KMS-11 (cell line): ENCODE measurements at regions not wholly inside any gene's neighbourhood (a gene's known extent, or its start where the extent isn't known, plus 50 kb on each side); places are given as distances from the start of the nearest gene placed in this dataset.

Source experiments
- H2AFZ ChIP-seq: fragments of 200-600 bp; sonication (generic); 2 replicates; pipeline ENCODE4 v1.6.1; 2016; ENCODE audit warnings: antibody characterized with exemption, mixed run types, low read depth
- H3K27ac ChIP-seq: fragments of 200-600 bp; sonication (generic); 2 replicates; pipeline ENCODE4 v1.6.1; 2016; ENCODE audit warnings: mild to moderate bottlenecking, mixed run types
- H3K27me3 ChIP-seq: fragments of 200-600 bp; sonication (generic); 2 replicates; pipeline ENCODE4 v1.6.1; 2017; ENCODE audit warnings: mild to moderate bottlenecking, low read depth, mixed run types, moderate library complexity; ENCODE audit not compliant: insufficient read depth
- H3K36me3 ChIP-seq: fragments of 200-600 bp; sonication (generic); 2 replicates; pipeline ENCODE4 v1.6.1; 2017; ENCODE audit warnings: mild to moderate bottlenecking, mixed run types; ENCODE audit not compliant: insufficient read depth
- H3K4me1 ChIP-seq: fragments of 200-600 bp; sonication (generic); 2 replicates; pipeline ENCODE4 v1.6.1; 2016; ENCODE audit warnings: mild to moderate bottlenecking, low read depth, mixed run types; ENCODE audit not compliant: poor library complexity, severe bottlenecking
- H3K4me2 ChIP-seq: fragments of 200-600 bp; sonication (generic); 2 replicates; pipeline ENCODE4 v1.7.0; 2016; ENCODE audit warnings: mild to moderate bottlenecking, mixed run types
- H3K4me3 ChIP-seq: fragments of 200-600 bp; sonication (generic); IDR thresholded peaks from 2 replicates; pipeline ENCODE4 v1.6.1; 2017; ENCODE audit warnings: low read depth, low read length, mixed read lengths; ENCODE audit not compliant: insufficient read depth
- H3K79me2 ChIP-seq: fragments of 200-600 bp; sonication (generic); 2 replicates; pipeline ENCODE4 v1.6.1; 2016; ENCODE audit warnings: low read depth, mixed run types; ENCODE audit not compliant: insufficient read depth
- H3K9ac ChIP-seq: fragments of 200-600 bp; sonication (generic); 2 replicates; pipeline ENCODE4 v1.6.1; 2016; ENCODE audit warnings: mild to moderate bottlenecking, mixed run types
- H4K20me1 ChIP-seq: fragments of 200-600 bp; sonication (generic); 2 replicates; pipeline ENCODE4 v1.6.1; 2016; ENCODE audit warnings: mild to moderate bottlenecking, mixed run types; ENCODE audit not compliant: insufficient read depth
- TF ChIP-seq, protein P1 (sequence below): fragments of 200-600 bp; sonication (generic); conservative IDR thresholded peaks from 2 replicates; pipeline ENCODE4 v1.6.1; 2017; ENCODE audit warnings: low read depth, mild to moderate bottlenecking, antibody characterized with exemption, low read length, moderate library complexity, mixed read lengths

DNA sequence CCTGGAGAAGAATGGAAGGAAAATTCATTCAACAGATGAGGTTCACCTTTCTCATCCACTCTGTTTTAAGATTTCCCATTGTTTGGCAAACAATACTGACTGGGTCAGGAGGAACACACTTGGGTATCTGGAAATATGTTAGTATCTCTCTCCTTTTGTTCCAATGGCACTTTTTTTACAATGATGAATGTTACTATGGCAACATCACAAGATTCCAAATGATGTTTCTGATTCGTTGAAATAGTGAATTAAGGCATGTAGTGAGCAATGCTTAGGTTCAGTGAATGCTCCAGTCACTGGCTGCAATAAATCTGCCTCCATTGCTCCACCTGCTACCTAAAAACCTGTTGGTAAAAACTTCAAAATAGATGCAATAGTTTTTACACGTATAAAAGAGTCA, 392.8 kb downstream of the DNAH5 start:
- Histone ChIP-seq H3K4me3 (no peak overlapping the region), H3K36me3 (no peaks in the 10 kb centered on the region), H3K4me1 (no peaks in the 10 kb centered on the region), H3K79me2 (no peaks in the 10 kb centered on the region), H2AFZ (no peak overlapping the region), H4K20me1 (no peaks in the 10 kb centered on the region), H3K27me3 (no peaks in the 10 kb centered on the region), H3K9ac (no peak overlapping the region), H3K4me2 (no peak overlapping the region), H3K27ac (no peak overlapping the region)
- TF ChIP-seq, protein P1, sequence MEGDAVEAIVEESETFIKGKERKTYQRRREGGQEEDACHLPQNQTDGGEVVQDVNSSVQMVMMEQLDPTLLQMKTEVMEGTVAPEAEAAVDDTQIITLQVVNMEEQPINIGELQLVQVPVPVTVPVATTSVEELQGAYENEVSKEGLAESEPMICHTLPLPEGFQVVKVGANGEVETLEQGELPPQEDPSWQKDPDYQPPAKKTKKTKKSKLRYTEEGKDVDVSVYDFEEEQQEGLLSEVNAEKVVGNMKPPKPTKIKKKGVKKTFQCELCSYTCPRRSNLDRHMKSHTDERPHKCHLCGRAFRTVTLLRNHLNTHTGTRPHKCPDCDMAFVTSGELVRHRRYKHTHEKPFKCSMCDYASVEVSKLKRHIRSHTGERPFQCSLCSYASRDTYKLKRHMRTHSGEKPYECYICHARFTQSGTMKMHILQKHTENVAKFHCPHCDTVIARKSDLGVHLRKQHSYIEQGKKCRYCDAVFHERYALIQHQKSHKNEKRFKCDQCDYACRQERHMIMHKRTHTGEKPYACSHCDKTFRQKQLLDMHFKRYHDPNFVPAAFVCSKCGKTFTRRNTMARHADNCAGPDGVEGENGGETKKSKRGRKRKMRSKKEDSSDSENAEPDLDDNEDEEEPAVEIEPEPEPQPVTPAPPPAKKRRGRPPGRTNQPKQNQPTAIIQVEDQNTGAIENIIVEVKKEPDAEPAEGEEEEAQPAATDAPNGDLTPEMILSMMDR: no peak

DNA sequence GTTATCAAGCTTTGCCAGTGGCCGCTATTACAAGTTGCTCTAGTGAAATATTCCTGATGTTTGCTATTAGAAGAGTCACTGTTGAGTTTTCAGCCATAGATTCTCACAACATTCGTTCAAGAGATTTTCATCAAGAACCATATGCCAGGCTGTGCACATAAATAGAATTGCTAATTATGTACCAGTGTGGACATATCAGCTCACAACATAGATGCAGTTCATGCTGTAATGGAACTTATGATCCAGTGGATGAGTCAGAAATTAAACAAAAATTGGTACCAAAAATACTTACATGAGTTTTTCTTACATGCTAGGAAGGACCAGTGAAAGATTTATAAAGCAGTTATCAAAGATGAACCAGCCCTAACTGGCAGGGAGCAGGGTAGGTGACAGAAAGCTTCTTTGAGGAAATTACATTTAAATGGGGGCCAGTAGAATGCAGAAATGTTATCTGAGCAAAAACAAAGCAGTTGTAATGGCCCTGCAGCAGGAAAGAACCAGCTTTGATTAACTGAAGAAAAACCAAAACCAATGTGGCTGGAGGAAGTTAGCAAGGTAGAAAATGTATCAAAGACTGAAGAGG, 404.2 kb downstream of the DNAH5 start:
- TF ChIP-seq, protein P1: no peak

DNA sequence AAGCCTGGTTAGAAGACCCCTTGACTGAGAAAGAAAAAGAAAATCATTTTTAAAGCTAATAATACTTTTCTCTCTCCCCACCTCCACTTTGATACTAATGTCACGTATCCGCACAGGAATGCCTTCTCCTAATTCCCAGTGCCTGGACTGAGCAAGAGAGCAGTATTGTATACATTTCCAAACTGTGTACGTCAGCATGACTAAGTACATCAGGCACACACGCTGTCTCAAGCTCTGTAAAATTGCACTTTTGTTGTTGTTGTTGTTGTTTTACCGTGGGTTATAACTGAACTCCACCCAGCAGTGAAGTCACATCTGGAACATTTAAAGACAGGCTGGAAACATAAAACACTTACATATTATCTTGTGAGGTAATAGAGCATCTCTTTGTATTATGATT, 407.6 kb downstream of the DNAH5 start:
- Histone ChIP-seq H2AFZ (no peak overlapping the region), H3K27ac (no peak overlapping the region), H3K27me3 (no peaks in the 10 kb centered on the region), H3K9ac (no peak overlapping the region), H3K79me2 (no peaks in the 10 kb centered on the region), H4K20me1 (no peaks in the 10 kb centered on the region), H3K4me1 (no peaks in the 10 kb centered on the region), H3K4me3 (no peak overlapping the region), H3K36me3 (no peaks in the 10 kb centered on the region), H3K4me2 (no peak overlapping the region)
- TF ChIP-seq, protein P1: no peak

More for the DNA sequence above, 404.2 kb downstream of the DNAH5 start:
- Histone ChIP-seq H3K36me3 (no peaks in the 10 kb centered on the region), H3K9ac (no peak overlapping the region), H3K27me3 (no peaks in the 10 kb centered on the region), H3K4me2 (no peak overlapping the region), H3K27ac (no peak overlapping the region), H2AFZ (no peak overlapping the region), H3K4me3 (no peak overlapping the region), H4K20me1 (no peaks in the 10 kb centered on the region), H3K4me1 (no peaks in the 10 kb centered on the region), H3K79me2 (no peaks in the 10 kb centered on the region)

DNA sequence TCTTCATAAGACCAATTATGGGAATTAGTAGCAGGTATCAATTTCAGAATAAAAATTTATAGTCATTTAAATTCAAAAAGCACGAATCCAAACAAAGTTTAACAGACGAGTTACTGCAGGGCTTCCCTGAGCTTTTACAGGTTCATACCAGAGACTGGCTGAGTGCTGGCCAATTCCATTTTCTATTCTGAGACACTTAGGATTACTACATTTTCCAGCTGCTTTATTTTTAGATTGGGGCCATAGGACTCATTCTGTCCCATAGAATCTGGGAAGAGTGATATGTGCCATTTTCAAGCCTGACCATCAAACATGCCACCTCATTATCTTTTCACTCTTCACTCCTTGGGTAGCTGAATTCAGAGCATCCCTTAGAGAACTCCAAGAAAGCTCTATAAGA, 410.7 kb downstream of the DNAH5 start:
- Histone ChIP-seq H2AFZ (no peak overlapping the region), H3K27me3 (no peaks in the 10 kb centered on the region), H3K79me2 (no peaks in the 10 kb centered on the region), H3K4me1 (no peaks in the 10 kb centered on the region), H3K4me2 (no peak overlapping the region), H3K36me3 (no peaks in the 10 kb centered on the region), H3K27ac (no peak overlapping the region), H3K9ac (no peak overlapping the region), H3K4me3 (no peak overlapping the region), H4K20me1 (no peaks in the 10 kb centered on the region)
- TF ChIP-seq, protein P1: no peak
